ENCODE measurements at regions not wholly inside any gene's neighbourhood (a gene's known extent, or its start where the extent isn't known, plus 50 kb on each side); places are given as distances from the start of the nearest gene placed in this dataset.

GRCh38 chr10:129274748-129275474, 192.1 kb upstream of the MGMT start:
- no peak for FAIRE-seq

GRCh38 chr10:129275886-129276285, 191.2 kb upstream of the MGMT start:
- FAIRE-seq = no peak

GRCh38 chr10:129277084-129277483, 190.0 kb upstream of the MGMT start:
- FAIRE-seq = no peak

- FAIRE-seq = no peak
These were observed 189.2 kb upstream of the MGMT start for GRCh38 chr10:129277841-129278240.

- FAIRE-seq = no peak
These were observed 188.4 kb upstream of the MGMT start for GRCh38 chr10:129278686-129279085.

- FAIRE-seq = no peak
These were observed 187.4 kb upstream of the MGMT start for GRCh38 chr10:129279446-129280154.

GRCh38 chr10:129280155-129280502, 186.9 kb upstream of the MGMT start:
- FAIRE-seq = no peak

- no peak for FAIRE-seq
These were observed 186.0 kb upstream of the MGMT start for GRCh38 chr10:129280908-129281586.

- no peak for FAIRE-seq
These were observed 181.6 kb upstream of the MGMT start for GRCh38 chr10:129285459-129285858.

- FAIRE-seq = no peak
These were observed 177.9 kb upstream of the MGMT start for GRCh38 chr10:129288999-129289584.

- no peak for FAIRE-seq
These were observed 172.9 kb upstream of the MGMT start for GRCh38 chr10:129293991-129294700.

GRCh38 chr10:129294944-129295343, 172.1 kb upstream of the MGMT start:
- FAIRE-seq = no peak

- no peak for FAIRE-seq
These were observed 162.0 kb upstream of the MGMT start for GRCh38 chr10:129305046-129305445.

- FAIRE-seq = no peak
These were observed 159.9 kb upstream of the MGMT start for GRCh38 chr10:129307141-129307540.

- FAIRE-seq = no peak
These were observed 158.0 kb upstream of the MGMT start for GRCh38 chr10:129308953-129309564.

- FAIRE-seq = no peak
These were observed 157.5 kb upstream of the MGMT start for GRCh38 chr10:129309565-129309964.

GRCh38 chr10:129310881-129311280, 156.2 kb upstream of the MGMT start:
- FAIRE-seq = no peak

- no peak for FAIRE-seq
These were observed 147.1 kb upstream of the MGMT start for GRCh38 chr10:129319934-129320333.

- FAIRE-seq = no peak
These were observed 146.7 kb upstream of the MGMT start for GRCh38 chr10:129320340-129320739.

GRCh38 chr10:129321727-129322126, 145.3 kb upstream of the MGMT start:
- FAIRE-seq = no peak

- FAIRE-seq = no peak
These were observed 143.9 kb upstream of the MGMT start for GRCh38 chr10:129322933-129323820.

GRCh38 chr10:129323879-129324278, 143.2 kb upstream of the MGMT start:
- no peak for FAIRE-seq
